IPS-18c (cell line): ENCODE measurements at regions not wholly inside any gene's neighbourhood (a gene's known extent, or its start where the extent isn't known, plus 50 kb on each side); places are given as distances from the start of the nearest gene placed in this dataset.

Experiments used
- H3K4me3 ChIP-seq: 2 replicates; pipeline ENCODE4 v1.7.0; 2013; ENCODE audit warnings: low read depth, mild to moderate bottlenecking, low read length, moderate library complexity; ENCODE audit not compliant: insufficient read depth
- H3K9me3 ChIP-seq: one replicate; pipeline ENCODE4 v1.6.1; 2013; ENCODE audit warnings: mild to moderate bottlenecking, low read length, moderate library complexity; ENCODE audit not compliant: control insufficient read depth, insufficient read depth

DNA sequence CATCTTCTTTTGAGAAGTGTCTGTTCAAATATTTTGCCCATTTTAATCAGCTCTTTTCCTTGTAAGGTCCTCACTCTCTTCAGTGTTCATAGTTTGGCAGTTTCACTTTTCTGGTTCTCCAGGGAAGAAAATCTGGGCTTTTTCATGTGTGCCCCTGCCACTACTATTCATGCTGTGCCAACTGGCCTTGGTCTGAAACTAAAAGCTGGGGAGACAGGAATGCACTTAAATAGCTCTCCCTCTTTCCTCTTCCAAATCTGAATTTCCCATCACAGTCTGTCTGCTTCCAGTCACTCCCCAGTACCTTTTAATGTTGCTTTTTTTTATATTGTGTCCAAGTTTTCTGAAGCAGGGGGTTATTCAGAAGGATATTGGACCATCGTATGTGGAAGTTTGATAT lies 574.3 kb upstream of the POU3F3 start:
- H3K9me3 ChIP-seq, result no peaks in the 10 kb centered on the region
- H3K4me3 ChIP-seq, result no peak overlapping the region

DNA sequence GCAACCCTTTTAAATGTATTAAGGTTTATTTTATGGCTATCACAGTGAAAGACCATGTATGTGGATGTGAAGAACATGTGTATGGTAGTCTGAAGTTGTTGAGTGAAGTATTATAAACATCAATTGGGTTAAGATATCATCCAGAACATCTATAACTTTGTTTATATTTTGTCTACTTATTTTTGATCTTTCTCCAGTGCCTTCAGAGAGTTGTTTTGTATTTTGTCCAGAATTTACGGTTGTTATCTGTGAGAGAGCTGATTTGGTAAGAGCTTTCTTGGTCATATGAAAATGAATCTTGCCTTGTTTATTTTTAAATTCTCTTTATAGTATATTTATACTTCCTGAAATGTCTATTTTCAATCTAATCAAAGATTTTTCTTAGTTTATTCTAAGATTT lies 573.7 kb upstream of the POU3F3 start:
- Histone ChIP-seq H3K9me3 (no peaks in the 10 kb centered on the region), H3K4me3 (no peak overlapping the region)

DNA sequence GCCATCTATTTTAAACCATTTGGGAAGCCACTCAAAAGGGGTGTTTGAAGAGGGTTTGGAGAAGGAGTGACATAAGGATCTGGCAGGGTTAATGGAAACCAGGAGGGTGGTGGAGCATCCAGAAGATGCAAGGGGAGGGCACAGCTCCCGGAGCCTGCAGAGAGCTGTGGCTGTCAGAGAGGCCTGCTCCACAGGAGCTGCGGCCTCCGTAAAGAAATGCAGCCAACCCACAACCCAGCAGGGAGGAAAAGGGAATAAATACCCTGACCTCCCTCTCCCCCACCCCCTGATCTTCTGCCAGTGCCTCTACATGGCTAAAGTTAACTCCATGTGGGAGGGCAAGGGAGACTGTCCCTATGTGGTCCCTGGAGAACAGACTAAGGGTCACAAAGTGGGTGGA lies 567.1 kb upstream of the POU3F3 start:
- Histone ChIP-seq H3K4me3 (no peak overlapping the region), H3K9me3 (no peaks in the 10 kb centered on the region)

- no peak overlapping the region for H3K4me3 ChIP-seq
- no peaks in the 10 kb centered on the region for H3K9me3 ChIP-seq
These were observed 564.0 kb upstream of the POU3F3 start for GRCh38 chr2:104289651-104290565.

DNA sequence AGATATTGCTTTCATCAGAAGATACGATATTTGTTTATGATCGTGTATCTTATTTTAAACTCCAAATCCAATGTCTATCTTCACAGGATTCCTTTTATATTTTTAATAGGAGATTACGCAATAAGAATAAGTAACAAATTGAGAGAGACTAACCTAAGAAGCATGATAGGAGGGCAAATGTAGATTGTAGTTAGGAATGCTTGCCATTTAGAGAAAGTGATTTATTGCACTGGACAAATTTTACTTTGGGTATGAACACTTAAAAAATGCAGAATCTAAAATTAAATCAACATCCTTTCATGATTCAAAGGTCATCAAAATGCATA lies 563.4 kb upstream of the POU3F3 start:
- Histone ChIP-seq H3K4me3 (no peak overlapping the region), H3K9me3 (no peaks in the 10 kb centered on the region)

DNA sequence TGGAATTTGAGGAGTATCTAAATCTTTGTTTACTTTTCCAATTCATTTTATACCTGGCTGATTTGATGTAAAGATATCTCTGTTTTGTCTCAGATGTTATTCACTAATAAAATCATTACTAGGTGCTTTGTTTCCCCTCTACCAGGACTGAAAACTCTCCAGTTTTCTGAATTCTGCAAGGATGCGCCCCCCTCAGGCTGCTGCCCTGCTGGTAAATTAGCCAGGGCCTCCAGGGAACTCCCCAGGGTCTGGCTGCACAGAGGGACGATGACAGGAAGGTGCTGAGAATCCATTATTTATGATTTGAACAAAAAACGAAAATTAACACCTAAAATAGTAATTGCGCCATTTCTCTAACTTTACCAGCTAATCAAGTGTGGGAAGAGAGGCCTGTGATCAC lies 541.2 kb upstream of the POU3F3 start:
- Histone ChIP-seq H3K9me3 (no peaks in the 10 kb centered on the region), H3K4me3 (no peak overlapping the region)

DNA sequence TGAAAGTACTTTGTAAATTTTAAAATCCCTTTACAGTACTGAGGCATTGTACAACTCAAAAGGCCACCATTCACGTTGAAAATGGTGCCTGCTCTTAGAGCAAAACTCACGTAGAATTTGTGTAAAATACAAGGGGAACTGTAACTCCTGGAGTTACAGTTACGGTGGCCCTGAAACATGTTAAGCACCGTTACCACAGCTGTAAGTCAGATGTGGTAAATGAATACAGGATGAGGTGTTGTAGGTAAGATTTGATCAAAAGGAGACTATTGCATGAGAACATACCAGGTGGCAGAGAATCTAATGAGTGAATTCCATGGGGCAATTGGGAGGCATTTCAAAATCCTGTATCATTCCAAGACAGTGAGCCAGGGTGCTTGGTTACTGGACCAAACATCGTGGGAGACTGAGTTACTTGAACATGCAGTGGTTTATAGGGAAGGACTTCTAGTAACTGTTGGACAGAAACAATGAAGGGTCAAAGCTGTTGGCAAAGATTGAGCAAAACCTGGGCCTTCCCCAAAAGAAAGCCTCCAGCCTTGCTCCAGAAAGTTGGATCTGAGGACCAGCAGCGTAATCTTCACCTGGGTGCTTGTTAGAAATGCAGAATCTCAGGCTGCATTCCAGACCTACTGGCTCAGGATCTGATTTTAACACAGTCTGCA lies 535.8 kb upstream of the POU3F3 start:
- no peak overlapping the region for H3K4me3 ChIP-seq
- no peaks in the 10 kb centered on the region for H3K9me3 ChIP-seq

- H3K4me3 ChIP-seq, result no peak overlapping the region
- no peaks in the 10 kb centered on the region for H3K9me3 ChIP-seq
These were observed 532.7 kb upstream of the POU3F3 start for GRCh38 chr2:104321116-104321795.

DNA sequence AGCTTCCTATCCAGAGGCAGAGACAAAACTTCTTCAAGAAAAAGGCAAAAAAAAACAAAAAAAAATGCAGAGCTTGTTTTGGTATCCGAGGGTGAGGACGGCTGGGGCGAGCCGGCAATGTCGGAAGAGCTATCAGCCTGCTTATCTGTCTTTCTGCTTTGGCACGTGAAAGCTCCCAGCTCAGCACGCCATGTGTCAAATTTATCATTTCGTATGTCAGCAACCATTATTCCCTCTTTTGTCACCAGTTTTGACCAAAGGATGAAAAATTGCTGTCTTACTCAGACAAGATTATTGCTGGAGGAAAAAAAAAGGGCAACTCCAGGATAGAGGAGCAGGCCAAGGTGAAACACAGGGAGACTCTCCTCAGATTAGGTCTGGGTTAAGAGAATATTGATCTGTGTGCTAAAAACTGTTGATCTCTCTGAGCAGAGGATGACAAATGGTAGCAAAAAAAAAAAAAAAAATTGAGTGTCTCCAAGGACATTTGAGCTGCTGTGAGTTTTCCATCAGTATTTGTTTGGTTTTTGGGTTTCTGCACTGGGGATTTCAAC lies 532.0 kb upstream of the POU3F3 start:
- Histone ChIP-seq H3K4me3 (no peak overlapping the region), H3K9me3 (no peaks in the 10 kb centered on the region)

DNA sequence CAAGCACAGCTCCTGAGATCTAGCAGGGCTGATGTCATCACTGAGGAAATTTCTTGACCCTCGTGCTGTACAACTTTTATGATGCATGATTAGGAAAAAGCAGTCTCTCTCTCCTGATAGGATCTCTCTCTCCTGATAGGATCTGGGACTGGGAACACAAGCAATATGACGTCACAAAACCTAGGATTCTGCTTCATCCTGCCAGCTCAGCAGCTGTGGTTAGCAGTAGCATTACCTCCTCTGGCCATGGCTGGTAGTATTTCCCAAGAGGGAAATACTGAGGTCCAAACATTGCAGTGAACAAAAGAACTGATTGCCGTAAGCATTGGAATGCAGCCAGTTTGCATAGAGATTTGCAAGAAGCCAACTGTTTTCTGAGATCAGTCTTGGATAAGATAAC lies 521.2 kb upstream of the POU3F3 start:
- H3K9me3 ChIP-seq, result no peaks in the 10 kb centered on the region

GRCh38 chr2:104337869-104338268 lies 516.0 kb upstream of the POU3F3 start:
- Histone ChIP-seq H3K9me3 (no peaks in the 10 kb centered on the region), H3K4me3 (no peak overlapping the region)

More for the DNA sequence above, 521.2 kb upstream of the POU3F3 start:
- H3K4me3 ChIP-seq, result no peak overlapping the region

- Histone ChIP-seq H3K4me3 (no peak overlapping the region), H3K9me3 (no peaks in the 10 kb centered on the region)
These were observed 513.8 kb upstream of the POU3F3 start for GRCh38 chr2:104340162-104340561.

GRCh38 chr2:104340879-104341828 lies 512.8 kb upstream of the POU3F3 start:
- H3K9me3 ChIP-seq, result no peaks in the 10 kb centered on the region
- no peak overlapping the region for H3K4me3 ChIP-seq

DNA sequence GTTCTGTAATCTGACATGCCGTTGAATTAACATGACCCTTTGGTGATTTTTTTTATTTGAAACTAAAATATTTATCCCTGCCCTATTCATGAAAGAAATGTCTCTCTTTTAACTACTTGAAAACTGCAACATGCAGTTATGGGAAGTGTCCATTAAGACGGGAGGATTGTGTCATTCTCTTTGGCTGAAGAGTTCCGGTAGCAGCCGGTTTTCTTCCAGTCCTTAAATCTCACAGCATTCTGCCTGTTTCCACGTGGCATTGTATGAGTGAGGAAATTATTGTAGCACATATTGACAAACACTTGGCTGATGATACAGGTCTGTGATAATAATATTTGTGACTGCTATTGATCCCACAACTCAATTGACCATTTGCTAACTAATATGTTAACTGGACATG lies 509.6 kb upstream of the POU3F3 start:
- Histone ChIP-seq H3K4me3 (no peak overlapping the region), H3K9me3 (no peaks in the 10 kb centered on the region)

GRCh38 chr2:104344985-104345384 lies 508.9 kb upstream of the POU3F3 start:
- no peaks in the 10 kb centered on the region for H3K9me3 ChIP-seq
- no peak overlapping the region for H3K4me3 ChIP-seq

DNA sequence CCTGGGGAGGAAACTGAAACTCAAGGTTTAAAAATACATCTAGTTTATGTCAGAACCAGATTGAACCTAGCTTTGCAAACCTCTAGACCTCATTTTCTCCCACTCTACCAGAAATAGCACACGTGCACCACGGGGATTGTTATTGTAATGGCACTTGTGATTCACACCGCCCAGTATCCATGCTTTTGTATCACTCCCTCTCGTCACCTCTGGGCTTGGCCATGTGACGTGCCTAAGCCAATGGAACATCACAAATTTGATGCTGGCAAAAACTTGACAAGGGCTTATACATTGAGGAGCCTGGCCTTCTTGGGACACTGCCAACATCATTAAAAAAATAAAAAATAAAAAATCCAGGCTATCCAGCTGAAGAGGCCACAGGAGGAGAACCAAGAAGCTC lies 495.8 kb upstream of the POU3F3 start:
- Histone ChIP-seq H3K4me3 (no peak overlapping the region), H3K9me3 (no peaks in the 10 kb centered on the region)

- Histone ChIP-seq H3K9me3 (no peaks in the 10 kb centered on the region), H3K4me3 (no peak overlapping the region)
These were observed 492.5 kb upstream of the POU3F3 start for GRCh38 chr2:104361414-104361813.
